ENCODE measurements at regions not wholly inside any gene's neighbourhood (a gene's known extent, or its start where the extent isn't known, plus 50 kb on each side); places are given as distances from the start of the nearest gene placed in this dataset.
A peak's percentile ranks its signal among the peaks of the same experiment; 100 is the strongest.

DNA sequence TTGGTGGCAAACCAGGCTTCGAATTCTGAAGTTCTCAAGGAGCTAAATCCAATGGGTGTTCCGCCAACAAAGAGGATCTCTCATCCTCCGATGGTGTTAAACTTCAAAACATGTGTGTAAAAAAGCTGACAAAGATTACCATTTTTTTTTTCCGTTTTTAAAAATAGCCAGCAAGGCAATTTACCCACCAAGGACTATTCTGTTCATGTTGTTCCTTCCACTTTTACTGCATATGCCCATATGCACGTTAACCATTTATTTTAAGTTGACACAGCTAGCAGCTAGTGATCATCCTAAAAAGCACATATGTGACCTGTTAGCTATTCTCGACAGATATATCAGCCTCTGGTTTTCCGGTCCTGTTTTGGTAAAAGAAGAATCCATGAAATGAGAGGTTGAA lies 326.7 kb downstream of the PLK2 start:
- no peak for DNase-seq (ENCODE audit: low spot score)
- H2BK12ac ChIP-seq (ENCODE audit: low read length): no peak overlapping the region
- H3K4me3 ChIP-seq (ENCODE audit: low read length in 2 of 2): no peak overlapping the region
- H2BK5ac ChIP-seq (ENCODE audit: low read length): no peak overlapping the region
- no peak overlapping the region for H3K23ac ChIP-seq (ENCODE audit: low read depth, low read length, poor library complexity)
- no peak overlapping the region for H2AFZ ChIP-seq (ENCODE audit: low read length)
- H3K27me3 ChIP-seq (ENCODE audit: control insufficient read depth in 3 of 3, insufficient read depth in 3 of 3, low read depth in 1 of 3, low read length in 3 of 3): no peaks in the 10 kb centered on the region
- H3K36me3 ChIP-seq (replicated peaks in 1 of 2; ENCODE audit: control insufficient read depth in 2 of 2, insufficient read depth in 2 of 2, low read length in 2 of 2): no peaks in the 10 kb centered on the region
- H4K8ac ChIP-seq (ENCODE audit: low read depth, low read length): no peak overlapping the region
- no peak overlapping the region for H2BK15ac ChIP-seq (ENCODE audit: low read length)
- H3K27ac ChIP-seq (replicated peaks; ENCODE audit: low read length): no peak overlapping the region
- no peak overlapping the region for H3K18ac ChIP-seq (ENCODE audit: low read length)
- no peak overlapping the region for H4K91ac ChIP-seq (ENCODE audit: low read depth, low read length, poor library complexity)
- H3K79me1 ChIP-seq (ENCODE audit: low read depth, low read length): no peaks in the 10 kb centered on the region
- H2BK120ac ChIP-seq (ENCODE audit: low read depth, low read length): no peak overlapping the region
- H3K14ac ChIP-seq (ENCODE audit: low read length): no peak overlapping the region
- H3K9me3 ChIP-seq (replicated peaks in 1 of 2; ENCODE audit: control insufficient read depth in 2 of 2, insufficient read depth in 1 of 2, low read depth in 1 of 2, low read length in 2 of 2): no peaks in the 10 kb centered on the region
- no peak overlapping the region for H3K4ac ChIP-seq (ENCODE audit: low read length)
- WGBS, 2 donors (ENCODE audit: extremely low coverage in 2 of 2, insufficient read length in 2 of 2, insufficient replicate concordance in 1 of 2): no CpG with 5 or more reads among the region's 7 CpGs
- H3K9ac ChIP-seq (ENCODE audit: low read depth, low read length, poor library complexity): no peak overlapping the region
- H2AK5ac ChIP-seq (ENCODE audit: low read depth, low read length): no peak overlapping the region
- H3K4me1 ChIP-seq (ENCODE audit: control insufficient read depth in 2 of 2, insufficient read depth in 1 of 2, low read depth in 1 of 2, low read length in 2 of 2): peaks cover 0 to 3% of the 10 kb centered on the region in 2 donors
- no peak overlapping the region for H3K4me2 ChIP-seq (ENCODE audit: insufficient read depth, low read length, poor library complexity, severe bottlenecking)

- Histone ChIP-seq H3K23ac (ENCODE audit: low read depth, low read length, poor library complexity) (no peak overlapping the region), H2BK15ac (ENCODE audit: low read length) (no peak overlapping the region)
- no CpG with 5 or more reads among the region's 11 CpGs for WGBS, 2 donors (ENCODE audit: extremely low coverage in 2 of 2, insufficient read length in 2 of 2, insufficient replicate concordance in 1 of 2)
Observed at GRCh38 chr5:58127255-58128220, 332.3 kb downstream of the PLK2 start.

DNA sequence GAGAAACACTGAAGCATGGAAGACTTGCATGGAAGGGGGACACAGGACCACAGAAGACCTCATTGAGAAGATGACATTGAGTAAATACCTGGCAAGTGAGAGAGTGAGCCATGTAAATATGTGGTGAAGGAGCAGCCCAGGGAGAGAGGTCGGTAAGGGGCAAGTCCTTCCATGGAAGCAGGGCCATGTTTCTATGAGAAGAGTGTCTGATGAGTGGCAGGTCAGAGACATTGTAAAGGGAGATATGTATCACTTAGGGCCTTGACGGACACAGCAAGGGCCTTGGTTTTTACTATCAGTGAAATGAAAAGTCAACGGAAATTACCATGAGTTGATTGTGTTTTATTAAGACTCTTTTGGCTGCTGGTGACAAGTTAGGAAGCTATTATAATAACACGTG lies 336.4 kb downstream of the PLK2 start:
- H3K4me3 ChIP-seq (ENCODE audit: low read length in 2 of 2): no peak overlapping the region

More at GRCh38 chr5:58127255-58128220, 332.3 kb downstream of the PLK2 start:
- Histone ChIP-seq H2BK120ac (ENCODE audit: low read depth, low read length) (no peak overlapping the region), H3K27ac (replicated peaks; ENCODE audit: low read length) (no peak overlapping the region), H4K91ac (ENCODE audit: low read depth, low read length, poor library complexity) (no peak overlapping the region), H3K14ac (ENCODE audit: low read length) (no peak overlapping the region), H2BK5ac (ENCODE audit: low read length) (no peak overlapping the region), H2BK12ac (ENCODE audit: low read length) (no peak overlapping the region), H2AK5ac (ENCODE audit: low read depth, low read length) (no peak overlapping the region), H3K9me3 (replicated peaks in 1 of 2; ENCODE audit: control insufficient read depth in 2 of 2, insufficient read depth in 1 of 2, low read depth in 1 of 2, low read length in 2 of 2) (no peaks in the 10 kb centered on the region), H3K79me1 (ENCODE audit: low read depth, low read length) (no peaks in the 10 kb centered on the region), H3K4me3 (ENCODE audit: low read length in 2 of 2) (no peak overlapping the region), H4K8ac (ENCODE audit: low read depth, low read length) (no peak overlapping the region), H2AFZ (ENCODE audit: low read length) (no peak overlapping the region), H3K4me1 (ENCODE audit: control insufficient read depth in 2 of 2, insufficient read depth in 1 of 2, low read depth in 1 of 2, low read length in 2 of 2) (peaks cover 0 to 15% of the 10 kb centered on the region in 2 donors), H3K9ac (ENCODE audit: low read depth, low read length, poor library complexity) (no peak overlapping the region), H3K18ac (ENCODE audit: low read length) (no peak overlapping the region), H3K4ac (ENCODE audit: low read length) (no peak overlapping the region), H3K4me2 (ENCODE audit: insufficient read depth, low read length, poor library complexity, severe bottlenecking) (no peak overlapping the region), H3K36me3 (replicated peaks in 1 of 2; ENCODE audit: control insufficient read depth in 2 of 2, insufficient read depth in 2 of 2, low read length in 2 of 2) (no peaks in the 10 kb centered on the region), H3K27me3 (ENCODE audit: control insufficient read depth in 3 of 3, insufficient read depth in 3 of 3, low read depth in 1 of 3, low read length in 3 of 3) (no peaks in the 10 kb centered on the region)
- DNase-seq (ENCODE audit: low spot score): no peak

DNA sequence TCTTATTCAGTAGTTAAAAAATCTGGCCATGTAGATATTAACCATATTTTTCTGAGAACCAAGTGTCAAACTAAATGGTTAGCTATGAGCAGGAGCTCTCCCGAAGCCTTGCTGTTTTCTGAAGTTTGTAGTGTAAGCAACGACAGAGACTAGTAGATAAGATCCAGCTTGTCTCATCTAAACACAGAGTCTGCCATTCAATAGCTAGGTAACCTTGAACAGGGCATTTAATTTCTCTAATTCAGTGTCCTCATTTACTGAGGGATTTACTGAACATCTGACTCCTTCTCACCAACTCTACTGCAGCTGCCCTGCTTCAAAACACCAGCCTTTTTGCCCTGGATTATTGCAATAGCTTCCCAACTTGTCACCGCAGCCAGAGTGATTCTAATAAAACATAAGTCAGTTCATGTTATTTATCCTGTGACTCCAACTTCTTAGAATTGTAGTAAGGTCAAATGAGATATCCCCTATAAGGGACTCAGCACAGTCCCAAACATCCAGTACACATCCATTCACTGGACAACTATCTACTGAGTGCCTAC lies 337.0 kb downstream of the PLK2 start:
- Histone ChIP-seq H2BK12ac (ENCODE audit: low read length) (no peak overlapping the region), H3K9me3 (replicated peaks in 1 of 2; ENCODE audit: control insufficient read depth in 2 of 2, insufficient read depth in 1 of 2, low read depth in 1 of 2, low read length in 2 of 2) (no peaks in the 10 kb centered on the region), H3K9ac (ENCODE audit: low read depth, low read length, poor library complexity) (no peak overlapping the region), H4K8ac (ENCODE audit: low read depth, low read length) (no peak overlapping the region), H2BK15ac (ENCODE audit: low read length) (no peak overlapping the region), H2AFZ (ENCODE audit: low read length) (peak overlapping the region; percentile 18), H2BK5ac (ENCODE audit: low read length) (no peak overlapping the region), H2BK120ac (ENCODE audit: low read depth, low read length) (no peak overlapping the region), H3K4me1 (ENCODE audit: control insufficient read depth in 2 of 2, insufficient read depth in 1 of 2, low read depth in 1 of 2, low read length in 2 of 2) (peaks cover 0 to 25% of the 10 kb centered on the region in 2 donors), H3K79me1 (ENCODE audit: low read depth, low read length) (no peaks in the 10 kb centered on the region), H3K4me2 (ENCODE audit: insufficient read depth, low read length, poor library complexity, severe bottlenecking) (no peak overlapping the region), H3K27ac (replicated peaks; ENCODE audit: low read length) (no peak overlapping the region), H3K36me3 (replicated peaks in 1 of 2; ENCODE audit: control insufficient read depth in 2 of 2, insufficient read depth in 2 of 2, low read length in 2 of 2) (no peaks in the 10 kb centered on the region), H3K14ac (ENCODE audit: low read length) (no peak overlapping the region), H3K18ac (ENCODE audit: low read length) (no peak overlapping the region), H2AK5ac (ENCODE audit: low read depth, low read length) (no peak overlapping the region), H3K4me3 (ENCODE audit: low read length in 2 of 2) (no peak overlapping the region), H3K4ac (ENCODE audit: low read length) (no peak overlapping the region), H4K91ac (ENCODE audit: low read depth, low read length, poor library complexity) (no peak overlapping the region), H3K23ac (ENCODE audit: low read depth, low read length, poor library complexity) (no peak overlapping the region), H3K27me3 (ENCODE audit: control insufficient read depth in 3 of 3, insufficient read depth in 3 of 3, low read depth in 1 of 3, low read length in 3 of 3) (no peaks in the 10 kb centered on the region)
- no CpG with 5 or more reads among the region's 3 CpGs for WGBS, 2 donors (ENCODE audit: extremely low coverage in 2 of 2, insufficient read length in 2 of 2, insufficient replicate concordance in 1 of 2)
- DNase-seq (ENCODE audit: low spot score): no peak

More for the DNA sequence above, 336.4 kb downstream of the PLK2 start:
- Histone ChIP-seq H2BK15ac (ENCODE audit: low read length) (no peak overlapping the region), H3K4me1 (ENCODE audit: control insufficient read depth in 2 of 2, insufficient read depth in 1 of 2, low read depth in 1 of 2, low read length in 2 of 2) (peaks cover 0 to 25% of the 10 kb centered on the region in 2 donors), H3K4ac (ENCODE audit: low read length) (no peak overlapping the region), H3K9me3 (replicated peaks in 1 of 2; ENCODE audit: control insufficient read depth in 2 of 2, insufficient read depth in 1 of 2, low read depth in 1 of 2, low read length in 2 of 2) (no peaks in the 10 kb centered on the region), H2BK5ac (ENCODE audit: low read length) (no peak overlapping the region), H3K27ac (replicated peaks; ENCODE audit: low read length) (no peak overlapping the region), H3K4me2 (ENCODE audit: insufficient read depth, low read length, poor library complexity, severe bottlenecking) (no peak overlapping the region), H3K23ac (ENCODE audit: low read depth, low read length, poor library complexity) (no peak overlapping the region), H3K18ac (ENCODE audit: low read length) (no peak overlapping the region), H4K8ac (ENCODE audit: low read depth, low read length) (no peak overlapping the region), H3K36me3 (replicated peaks in 1 of 2; ENCODE audit: control insufficient read depth in 2 of 2, insufficient read depth in 2 of 2, low read length in 2 of 2) (no peaks in the 10 kb centered on the region), H3K79me1 (ENCODE audit: low read depth, low read length) (no peaks in the 10 kb centered on the region), H2AFZ (ENCODE audit: low read length) (peak overlapping the region; percentile 43), H3K14ac (ENCODE audit: low read length) (no peak overlapping the region), H2BK12ac (ENCODE audit: low read length) (no peak overlapping the region), H2BK120ac (ENCODE audit: low read depth, low read length) (no peak overlapping the region), H3K27me3 (ENCODE audit: control insufficient read depth in 3 of 3, insufficient read depth in 3 of 3, low read depth in 1 of 3, low read length in 3 of 3) (no peaks in the 10 kb centered on the region), H2AK5ac (ENCODE audit: low read depth, low read length) (no peak overlapping the region), H3K9ac (ENCODE audit: low read depth, low read length, poor library complexity) (no peak overlapping the region), H4K91ac (ENCODE audit: low read depth, low read length, poor library complexity) (no peak overlapping the region)
- DNase-seq (ENCODE audit: low spot score): no peak
- no CpG with 5 or more reads among the region's 4 CpGs for WGBS, 2 donors (ENCODE audit: extremely low coverage in 2 of 2, insufficient read length in 2 of 2, insufficient replicate concordance in 1 of 2)

Measured in neuronal stem cell (in vitro differentiated cells).